ENCODE measurements at regions not wholly inside any gene's neighbourhood (a gene's known extent, or its start where the extent isn't known, plus 50 kb on each side); places are given as distances from the start of the nearest gene placed in this dataset.

- TF ChIP-seq, protein P1, sequence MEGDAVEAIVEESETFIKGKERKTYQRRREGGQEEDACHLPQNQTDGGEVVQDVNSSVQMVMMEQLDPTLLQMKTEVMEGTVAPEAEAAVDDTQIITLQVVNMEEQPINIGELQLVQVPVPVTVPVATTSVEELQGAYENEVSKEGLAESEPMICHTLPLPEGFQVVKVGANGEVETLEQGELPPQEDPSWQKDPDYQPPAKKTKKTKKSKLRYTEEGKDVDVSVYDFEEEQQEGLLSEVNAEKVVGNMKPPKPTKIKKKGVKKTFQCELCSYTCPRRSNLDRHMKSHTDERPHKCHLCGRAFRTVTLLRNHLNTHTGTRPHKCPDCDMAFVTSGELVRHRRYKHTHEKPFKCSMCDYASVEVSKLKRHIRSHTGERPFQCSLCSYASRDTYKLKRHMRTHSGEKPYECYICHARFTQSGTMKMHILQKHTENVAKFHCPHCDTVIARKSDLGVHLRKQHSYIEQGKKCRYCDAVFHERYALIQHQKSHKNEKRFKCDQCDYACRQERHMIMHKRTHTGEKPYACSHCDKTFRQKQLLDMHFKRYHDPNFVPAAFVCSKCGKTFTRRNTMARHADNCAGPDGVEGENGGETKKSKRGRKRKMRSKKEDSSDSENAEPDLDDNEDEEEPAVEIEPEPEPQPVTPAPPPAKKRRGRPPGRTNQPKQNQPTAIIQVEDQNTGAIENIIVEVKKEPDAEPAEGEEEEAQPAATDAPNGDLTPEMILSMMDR (IDR thresholded peaks at IDR 0.05; ENCODE audit: low read depth, low read length, missing control alignments), result no peak
- in situ Hi-C loops (cut with HindIII; ENCODE audit: low pct_ligation_motif_present, low sequenced_read_pairs), result no loop called here
- Histone ChIP-seq H3K27me3 (replicated peaks) (no peaks in the 10 kb centered on the region), H3K36me3 (replicated peaks) (no peaks in the 10 kb centered on the region), H3K27ac (no peak overlapping the region), H3K4me3 (ENCODE audit: low read depth, low read length) (no peak overlapping the region)
- peak; percentile 20 for DNase-seq
Measured at GRCh38 chr2:65660340-65660739, 227.9 kb upstream of the SPRED2 start.

DNA sequence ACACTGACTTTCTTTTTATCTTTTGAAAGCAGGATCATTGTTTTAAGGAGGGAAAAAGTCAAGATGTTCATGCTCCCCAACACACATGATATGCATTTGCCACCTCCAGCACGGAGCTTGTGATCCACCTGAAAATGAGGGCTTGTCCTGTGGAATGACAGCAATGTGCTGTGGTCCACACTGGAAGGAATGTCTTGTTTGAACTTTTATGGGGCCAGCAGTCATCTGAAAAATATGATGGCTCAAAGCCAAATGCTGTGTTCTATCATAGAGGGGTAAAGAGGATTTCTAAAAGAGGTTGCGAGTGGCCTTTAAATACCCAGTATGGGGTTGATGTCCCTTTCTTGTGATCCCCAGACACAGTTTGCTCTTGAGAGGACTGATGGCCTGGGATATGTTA lies 226.5 kb upstream of the SPRED2 start:
- no peaks in the 10 kb centered on the region for H3K27me3 ChIP-seq (replicated peaks)
- no peak overlapping the region for H3K27ac ChIP-seq
- TF ChIP-seq, protein P1 (IDR thresholded peaks at IDR 0.05; ENCODE audit: low read depth, low read length, missing control alignments), result no peak
- no peaks in the 10 kb centered on the region for H3K36me3 ChIP-seq (replicated peaks)
- in situ Hi-C loops (cut with HindIII; ENCODE audit: low pct_ligation_motif_present, low sequenced_read_pairs), result no loop called here
- peak; percentile 15 for DNase-seq
- H3K4me3 ChIP-seq (ENCODE audit: low read depth, low read length), result no peak overlapping the region

GRCh38 chr2:65658266-65658665 lies 225.9 kb upstream of the SPRED2 start:
- Histone ChIP-seq H3K27ac (no peak overlapping the region), H3K27me3 (replicated peaks) (no peaks in the 10 kb centered on the region), H3K36me3 (replicated peaks) (no peaks in the 10 kb centered on the region), H3K4me3 (ENCODE audit: low read depth, low read length) (no peak overlapping the region)
- TF ChIP-seq, protein P1 (IDR thresholded peaks at IDR 0.05; ENCODE audit: low read depth, low read length, missing control alignments), result no peak
- in situ Hi-C loops (cut with HindIII; ENCODE audit: low pct_ligation_motif_present, low sequenced_read_pairs), result no loop called here
- no peak for DNase-seq

DNA sequence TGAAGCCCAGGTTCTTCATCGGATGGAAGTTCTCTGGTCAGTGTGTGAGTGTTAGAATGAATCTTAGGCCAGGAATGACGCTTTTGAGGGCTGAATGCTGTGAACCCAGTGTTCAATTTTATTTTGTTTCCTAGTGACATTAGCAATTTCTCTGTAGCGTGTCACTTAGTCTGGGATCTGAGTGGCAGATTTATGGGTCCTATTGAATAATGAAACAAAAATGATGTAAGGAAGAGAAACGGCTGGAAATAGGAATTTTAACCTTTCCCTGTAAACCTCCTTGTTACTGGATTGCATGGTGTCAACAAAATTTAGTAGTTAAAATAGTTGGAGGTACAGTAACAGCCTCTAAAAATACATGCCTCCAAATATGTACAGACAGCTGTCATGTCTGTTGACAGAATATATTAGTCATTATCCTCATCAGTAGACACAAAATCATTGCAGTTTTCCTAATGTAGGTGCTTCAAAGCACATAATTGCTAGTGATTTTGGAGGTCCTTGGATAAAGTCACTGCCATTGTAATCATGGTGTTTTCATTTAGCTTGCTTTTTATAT lies 223.8 kb upstream of the SPRED2 start:
- DNase-seq, result no peak
- Histone ChIP-seq H3K27ac (no peak overlapping the region), H3K4me3 (ENCODE audit: low read depth, low read length) (no peak overlapping the region), H3K36me3 (replicated peaks) (no peaks in the 10 kb centered on the region), H3K27me3 (replicated peaks) (no peaks in the 10 kb centered on the region)
- TF ChIP-seq, protein P1 (IDR thresholded peaks at IDR 0.05; ENCODE audit: low read depth, low read length, missing control alignments), result no peak
- in situ Hi-C loops (cut with HindIII; ENCODE audit: low pct_ligation_motif_present, low sequenced_read_pairs), result no loop called here

DNA sequence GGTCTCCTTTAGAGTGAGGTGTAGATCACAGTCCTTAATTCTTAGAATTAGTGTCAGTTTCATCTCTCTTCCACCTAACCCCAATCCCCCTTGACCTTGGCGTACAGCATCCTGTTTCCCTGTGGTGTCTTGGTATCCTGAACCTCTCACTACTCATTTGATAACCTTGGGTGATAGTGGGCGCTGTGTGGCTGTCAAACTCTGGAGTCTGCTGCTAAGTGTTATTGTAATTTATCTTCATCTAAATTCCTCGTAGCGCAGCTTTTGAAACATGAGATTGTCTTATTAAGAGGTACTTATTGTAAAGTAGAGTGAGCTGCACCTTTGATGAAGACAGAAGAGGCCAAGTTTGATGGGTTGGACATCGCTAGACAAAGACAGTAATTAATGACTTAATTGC lies 222.6 kb upstream of the SPRED2 start:
- TF ChIP-seq, protein P1 (IDR thresholded peaks at IDR 0.05; ENCODE audit: low read depth, low read length, missing control alignments), result no peak
- Histone ChIP-seq H3K4me3 (ENCODE audit: low read depth, low read length) (no peak overlapping the region), H3K36me3 (replicated peaks) (no peaks in the 10 kb centered on the region), H3K27ac (no peak overlapping the region), H3K27me3 (replicated peaks) (no peaks in the 10 kb centered on the region)
- DNase-seq, result no peak
- in situ Hi-C loops (cut with HindIII; ENCODE audit: low pct_ligation_motif_present, low sequenced_read_pairs), result no loop called here

DNA sequence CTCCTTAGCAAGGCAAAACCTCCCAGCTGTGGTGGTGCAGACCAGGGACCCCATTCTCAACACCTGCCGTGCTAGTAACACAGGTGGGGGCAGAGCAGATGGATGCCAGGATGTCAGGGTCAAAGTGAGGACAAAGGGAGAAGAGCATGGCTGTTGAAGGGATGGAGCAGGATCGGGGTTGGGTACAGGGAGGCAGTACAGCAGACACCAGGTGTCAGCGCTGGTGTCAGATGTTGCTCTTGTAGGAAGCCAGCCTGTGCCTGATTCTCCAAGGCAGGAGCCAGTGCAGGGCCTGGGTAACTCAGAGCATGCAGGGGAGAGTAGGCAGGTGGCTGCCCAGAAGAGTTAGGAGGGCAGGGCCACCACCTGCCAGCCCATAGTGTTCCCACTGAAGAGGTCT lies 222.1 kb upstream of the SPRED2 start:
- in situ Hi-C loops (cut with HindIII; ENCODE audit: low pct_ligation_motif_present, low sequenced_read_pairs), result no loop called here
- TF ChIP-seq, protein P1 (IDR thresholded peaks at IDR 0.05; ENCODE audit: low read depth, low read length, missing control alignments), result no peak
- DNase-seq, result no peak
- Histone ChIP-seq H3K4me3 (ENCODE audit: low read depth, low read length) (no peak overlapping the region), H3K27ac (no peak overlapping the region), H3K27me3 (replicated peaks) (no peaks in the 10 kb centered on the region), H3K36me3 (replicated peaks) (no peaks in the 10 kb centered on the region)
